Glutamatergic neuron (in vitro differentiated cells): ENCODE measurements at regions not wholly inside any gene's neighbourhood (a gene's known extent, or its start where the extent isn't known, plus 50 kb on each side); places are given as distances from the start of the nearest gene placed in this dataset.

Experiments
- DNase-seq: peaks from one replicate; pipeline ENCODE4 v3.0.0; 2022
- H3K27ac Mint-ChIP-seq: one replicate; pipeline ENCODE4 v1.8.0; 2020; ENCODE audit warnings: mild to moderate bottlenecking, mixed read lengths, inconsistent platforms; ENCODE audit not compliant: unreplicated experiment
- H3K27me3 Mint-ChIP-seq: one replicate; pipeline ENCODE4 v1.8.0; 2020; ENCODE audit warnings: mild to moderate bottlenecking, moderate library complexity, mixed read lengths, inconsistent platforms; ENCODE audit not compliant: unreplicated experiment
- H3K36me3 Mint-ChIP-seq: one replicate; pipeline ENCODE4 v1.8.0; 2020; ENCODE audit warnings: mild to moderate bottlenecking, mixed read lengths, inconsistent platforms; ENCODE audit not compliant: unreplicated experiment
- H3K4me1 Mint-ChIP-seq: one replicate; pipeline ENCODE4 v1.8.0; 2020; ENCODE audit warnings: mild to moderate bottlenecking, low read depth, mixed read lengths, inconsistent platforms; ENCODE audit not compliant: unreplicated experiment
- H3K4me3 Mint-ChIP-seq: one replicate; pipeline ENCODE4 v1.8.0; 2020; ENCODE audit warnings: mild to moderate bottlenecking, mixed read lengths, inconsistent platforms; ENCODE audit not compliant: unreplicated experiment
- H3K9me3 Mint-ChIP-seq: one replicate; pipeline ENCODE4 v1.8.0; 2020; ENCODE audit warnings: mild to moderate bottlenecking, moderate library complexity, mixed read lengths, inconsistent platforms; ENCODE audit not compliant: unreplicated experiment
- CTCF ChIP-seq: fragments of 200-600 bp; sonication (generic); IDR thresholded peaks from one replicate; pipeline ENCODE4 v1.5.0; 2021; ENCODE audit not compliant: partially characterized antibody, unreplicated experiment

GRCh38 chr9:93387791-93388190 lies 63.7 kb upstream of the FAM120A start:
- no peaks in the 10 kb centered on the region for H3K9me3 Mint-ChIP-seq
- no peak overlapping the region for H3K27ac Mint-ChIP-seq
- DNase-seq = no peak
- no peaks in the 10 kb centered on the region for H3K27me3 Mint-ChIP-seq
- no peak for TF ChIP-seq CTCF
- no peak overlapping the region for H3K4me3 Mint-ChIP-seq
- H3K4me1 Mint-ChIP-seq = no peaks in the 10 kb centered on the region
- no peaks in the 10 kb centered on the region for H3K36me3 Mint-ChIP-seq

- Mint-ChIP-seq H3K27me3 (peaks cover 3% of the 10 kb centered on the region), H3K27ac (no peak overlapping the region), H3K9me3 (no peaks in the 10 kb centered on the region), H3K4me3 (no peak overlapping the region), H3K4me1 (no peaks in the 10 kb centered on the region), H3K36me3 (no peaks in the 10 kb centered on the region)
- TF ChIP-seq CTCF = no peak
- DNase-seq = no peak
Measured at GRCh38 chr9:93390953-93391515, 60.5 kb upstream of the FAM120A start.

- H3K4me3 Mint-ChIP-seq = no peak overlapping the region
- no peaks in the 10 kb centered on the region for H3K4me1 Mint-ChIP-seq
- H3K36me3 Mint-ChIP-seq = no peaks in the 10 kb centered on the region
- DNase-seq = no peak
- H3K9me3 Mint-ChIP-seq = no peaks in the 10 kb centered on the region
- TF ChIP-seq CTCF = no peak
- peaks cover 3% of the 10 kb centered on the region for H3K27me3 Mint-ChIP-seq
- H3K27ac Mint-ChIP-seq = no peak overlapping the region
Measured at GRCh38 chr9:93391898-93392297, 59.6 kb upstream of the FAM120A start.

GRCh38 chr9:93392974-93393373 lies 58.5 kb upstream of the FAM120A start:
- Mint-ChIP-seq H3K4me1 (no peaks in the 10 kb centered on the region), H3K36me3 (no peaks in the 10 kb centered on the region), H3K27ac (no peak overlapping the region), H3K9me3 (no peaks in the 10 kb centered on the region), H3K4me3 (no peak overlapping the region), H3K27me3 (peaks cover 3% of the 10 kb centered on the region)
- TF ChIP-seq CTCF = no peak
- DNase-seq = no peak
